NCI-H446 treated with DMSO at 0.1 percent for 48 hours (cell line): ENCODE measurements at regions not wholly inside any gene's neighbourhood (a gene's known extent, or its start where the extent isn't known, plus 50 kb on each side); places are given as distances from the start of the nearest gene placed in this dataset.

ENCODE experiments used
- DNase-seq: peaks from one replicate; lab custom pipeline; 2025; lab: John Stamatoyannopoulos, UW

DNA sequence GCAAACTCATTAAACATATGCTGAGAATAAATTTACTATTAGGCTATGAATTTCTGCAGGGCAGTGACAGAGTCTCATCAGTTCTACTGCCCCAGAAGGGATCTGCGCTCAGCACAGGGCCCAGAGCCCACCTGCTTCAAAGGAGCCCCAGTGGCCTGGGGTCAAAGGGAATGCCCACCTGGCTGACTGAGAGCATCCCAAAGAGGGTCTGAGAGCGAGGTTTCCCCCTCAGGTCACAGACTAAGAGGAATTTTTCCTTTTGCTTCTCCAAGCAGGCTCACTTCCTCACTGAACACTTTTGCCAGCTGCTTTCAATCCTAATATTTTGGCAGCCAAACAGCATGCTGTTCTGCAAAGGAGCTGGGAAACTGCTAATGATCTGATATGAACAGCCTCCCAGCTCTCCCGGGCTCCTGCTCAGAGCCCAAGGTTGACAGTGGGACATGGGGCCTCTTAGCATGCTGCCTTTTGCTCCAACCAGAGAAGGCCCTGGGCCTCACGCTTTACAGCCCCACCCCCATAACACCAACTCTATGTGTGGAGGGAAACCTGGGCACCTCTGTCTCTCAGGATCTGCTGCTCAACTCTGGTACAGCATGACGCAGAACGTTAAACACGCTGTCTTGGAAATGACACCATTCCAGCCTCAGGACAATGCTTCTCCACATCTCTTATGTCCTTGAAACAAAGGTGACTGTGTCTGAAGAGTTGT is 70.7 kb upstream of the SYT6 start:
- peak; percentile 57 for DNase-seq

DNA sequence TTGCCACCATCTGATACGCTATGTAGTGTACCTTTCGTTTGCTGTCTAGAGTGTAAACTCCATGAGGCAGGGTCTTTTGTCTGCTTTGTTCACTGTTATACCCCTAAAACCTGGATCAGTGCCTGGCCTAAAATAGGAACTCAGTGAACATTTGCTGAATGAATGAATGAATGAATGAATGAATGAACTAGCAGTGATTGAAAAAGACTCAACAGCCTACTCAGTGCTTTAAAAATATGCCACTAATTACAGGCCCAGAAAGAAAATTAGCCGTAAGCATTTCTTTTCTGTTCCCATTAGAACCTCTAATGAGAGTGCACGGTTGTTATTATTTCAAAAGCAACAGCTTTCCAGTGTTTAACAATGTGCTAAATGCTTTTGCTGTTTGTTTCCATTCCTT is 69.3 kb upstream of the SYT6 start:
- DNase-seq, result no peak

DNA sequence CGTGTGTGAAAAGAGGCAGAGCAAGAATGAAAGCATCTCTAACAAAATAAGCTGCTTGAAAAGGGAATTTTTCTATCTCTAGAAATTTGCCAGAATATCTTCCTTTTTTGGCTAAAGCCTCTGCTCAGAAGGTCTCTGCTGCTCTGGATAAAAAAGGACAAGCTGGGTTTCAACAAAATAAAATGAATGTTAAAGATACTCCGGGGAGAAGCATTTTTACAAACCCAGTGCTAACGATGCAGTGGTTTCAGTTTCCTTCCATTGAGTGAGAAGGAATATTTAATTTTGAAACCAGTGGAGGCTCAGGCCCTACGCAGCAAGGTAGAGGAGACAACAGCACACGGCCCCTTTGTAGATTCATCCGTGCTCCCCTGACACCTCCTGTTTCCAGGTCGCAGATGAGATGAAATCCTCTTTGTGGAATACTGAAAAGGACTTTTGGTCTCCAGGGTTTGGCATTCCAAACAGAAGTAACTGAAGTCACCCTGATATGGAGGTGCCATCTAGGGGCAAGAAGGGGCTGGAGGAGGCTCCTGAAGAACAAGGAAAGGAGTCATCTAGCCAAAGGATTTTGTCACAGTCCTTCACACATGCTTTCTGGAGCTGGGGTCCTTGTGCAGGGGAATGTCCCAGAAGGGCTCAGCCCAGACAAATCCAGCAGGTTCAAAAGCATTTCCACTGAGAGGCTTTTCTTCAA is 65.7 kb upstream of the SYT6 start:
- no peak for DNase-seq

DNA sequence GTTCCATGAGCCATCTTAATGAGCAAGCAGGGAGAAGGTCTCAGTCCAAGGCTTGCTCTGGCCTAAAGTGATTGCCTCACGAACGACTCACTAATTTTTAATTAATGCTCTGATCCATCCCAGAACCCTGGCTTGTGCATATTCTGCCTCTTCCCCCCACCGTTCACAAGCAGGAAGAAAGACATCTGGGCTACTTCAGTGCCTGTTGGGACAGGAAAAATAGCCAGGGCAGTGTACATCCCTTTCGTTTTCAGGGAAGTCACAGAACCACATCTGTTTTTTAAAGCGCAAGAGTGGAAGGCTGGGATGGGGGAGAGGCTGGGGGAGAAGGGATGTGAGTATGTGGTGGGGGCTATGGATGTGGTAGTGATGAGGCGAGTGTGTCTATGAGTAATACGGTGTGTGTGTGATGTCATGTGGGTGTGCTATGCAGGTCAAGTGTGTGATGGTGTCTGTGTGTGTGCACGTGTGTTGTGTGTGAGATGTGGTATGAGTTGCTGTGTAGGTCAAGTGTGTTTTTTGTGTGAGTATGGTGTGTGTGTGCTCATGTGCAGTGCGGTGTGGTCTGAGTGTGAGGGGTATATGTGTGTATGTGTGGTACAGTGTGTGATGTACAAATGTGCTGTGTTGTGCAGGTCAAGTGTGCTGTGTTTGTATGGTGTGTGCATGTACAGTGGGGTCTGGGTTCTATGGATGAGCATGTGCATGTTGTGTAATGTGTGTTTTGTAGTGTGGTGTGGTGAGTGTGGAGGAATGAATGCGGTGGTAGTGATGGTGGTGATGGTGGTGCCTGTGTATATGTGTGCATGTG is 64.9 kb upstream of the SYT6 start:
- DNase-seq, result peak; percentile 19

DNA sequence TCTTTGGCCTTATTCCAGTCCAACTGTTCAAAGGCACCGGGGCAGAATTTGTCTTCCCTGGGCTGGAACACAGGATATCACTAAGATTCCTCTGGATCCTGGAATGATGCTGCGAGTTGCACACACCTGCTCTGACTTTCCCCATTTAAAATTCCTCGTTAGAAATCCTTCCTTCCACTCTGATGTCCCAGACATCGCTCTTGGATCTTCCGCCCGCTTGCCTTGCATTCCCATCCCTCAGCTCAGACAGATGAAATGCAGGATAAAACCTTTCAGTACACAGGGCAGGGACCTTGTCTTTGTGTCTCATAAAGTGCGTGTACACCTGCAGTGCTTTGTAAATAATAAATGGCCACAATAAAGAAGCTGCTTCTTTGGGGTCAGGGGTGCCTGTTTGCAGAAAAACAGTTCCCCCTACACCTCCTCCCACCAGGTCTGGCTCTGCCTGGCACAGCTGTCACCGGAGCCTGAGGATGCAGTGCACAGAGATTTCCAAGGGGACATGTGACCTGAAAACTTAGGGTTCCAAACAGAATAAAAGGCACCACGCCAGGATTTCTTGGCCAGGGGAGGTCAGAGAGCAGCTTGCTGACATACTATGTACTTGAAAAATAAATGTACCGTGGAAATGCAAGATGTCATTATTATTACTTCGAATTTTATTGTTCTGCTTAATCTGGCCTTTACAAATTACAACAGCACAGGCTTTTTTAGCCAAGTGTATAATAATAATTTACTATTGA is 62.9 kb upstream of the SYT6 start:
- DNase-seq, result peak; percentile 96

DNA sequence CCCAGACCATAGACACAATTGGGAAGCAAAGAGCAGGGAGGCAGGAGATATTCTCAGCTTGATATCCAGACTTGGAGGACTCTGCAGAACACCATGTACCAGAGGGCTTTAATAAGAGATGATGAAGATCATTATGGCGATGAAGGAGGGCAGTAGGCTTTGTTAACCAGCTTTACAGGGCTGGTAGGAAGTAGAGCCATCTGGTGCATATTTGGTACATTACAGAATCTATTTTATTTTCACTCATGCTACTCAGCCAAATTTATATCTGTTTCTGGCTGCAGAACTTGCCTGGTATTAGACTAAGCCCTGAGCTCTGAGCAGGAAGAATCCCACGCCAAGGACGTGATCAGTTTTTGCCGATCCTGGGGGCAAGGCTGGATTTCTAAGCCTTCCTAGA is 61.8 kb upstream of the SYT6 start:
- DNase-seq, result peak; percentile 83

DNA sequence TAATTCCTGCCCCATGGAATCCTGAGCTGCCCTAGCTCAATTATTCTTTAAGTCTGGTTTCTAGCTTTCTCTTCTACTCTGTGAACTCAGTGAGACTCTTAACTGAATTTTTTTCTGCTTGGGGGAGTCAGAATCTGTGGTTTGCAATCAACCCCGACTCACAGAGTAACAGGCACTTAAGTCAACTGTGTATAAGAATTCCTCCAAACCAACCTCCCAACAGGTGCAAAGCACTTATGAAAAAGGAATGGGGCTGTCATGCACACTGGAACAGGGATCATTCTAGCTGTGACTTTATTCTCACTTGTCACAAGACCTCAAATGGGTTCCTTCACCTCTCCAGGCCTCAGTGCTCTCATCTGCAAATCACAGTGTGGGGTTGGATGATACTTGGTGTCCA is 60.3 kb upstream of the SYT6 start:
- DNase-seq, result no peak

DNA sequence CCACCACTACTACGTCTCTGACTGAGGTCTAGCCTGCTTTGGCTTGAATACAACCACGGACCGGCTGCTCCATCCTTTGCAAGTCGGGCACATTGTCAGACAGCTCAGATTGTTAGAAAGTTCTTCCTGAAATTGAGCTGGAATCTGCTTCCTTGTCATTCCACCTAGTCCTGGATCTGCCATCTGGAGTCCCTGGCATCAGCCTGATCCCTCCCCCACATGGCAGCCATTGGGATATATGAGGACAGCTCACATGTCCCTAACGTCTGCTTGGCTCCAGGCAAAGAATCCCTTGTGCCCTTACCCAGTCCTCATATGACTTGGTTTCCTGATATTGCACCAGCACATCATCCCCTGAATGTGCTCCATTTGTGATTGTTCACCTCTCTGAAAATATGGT is 56.3 kb upstream of the SYT6 start:
- DNase-seq, result peak; percentile 48

DNA sequence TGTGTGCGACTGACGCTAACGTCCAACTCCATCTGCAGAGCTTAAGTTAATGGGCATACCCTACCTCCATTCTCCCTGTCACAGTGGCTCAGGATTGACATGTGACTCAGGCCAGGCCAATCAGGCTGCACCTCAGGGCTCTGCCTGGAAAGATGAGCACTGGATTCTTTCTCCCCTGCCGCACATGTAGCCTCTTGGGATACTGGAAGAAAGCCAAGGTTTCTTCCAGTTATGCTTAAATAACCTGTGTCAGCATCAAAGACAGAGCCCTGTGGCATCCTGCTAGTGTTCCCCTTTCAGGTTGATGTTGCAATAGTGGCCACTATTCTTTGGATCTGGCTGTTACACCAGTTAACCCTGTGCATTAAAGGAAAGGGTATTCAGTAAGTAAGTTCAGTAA is 55.0 kb upstream of the SYT6 start:
- DNase-seq, result no peak

DNA sequence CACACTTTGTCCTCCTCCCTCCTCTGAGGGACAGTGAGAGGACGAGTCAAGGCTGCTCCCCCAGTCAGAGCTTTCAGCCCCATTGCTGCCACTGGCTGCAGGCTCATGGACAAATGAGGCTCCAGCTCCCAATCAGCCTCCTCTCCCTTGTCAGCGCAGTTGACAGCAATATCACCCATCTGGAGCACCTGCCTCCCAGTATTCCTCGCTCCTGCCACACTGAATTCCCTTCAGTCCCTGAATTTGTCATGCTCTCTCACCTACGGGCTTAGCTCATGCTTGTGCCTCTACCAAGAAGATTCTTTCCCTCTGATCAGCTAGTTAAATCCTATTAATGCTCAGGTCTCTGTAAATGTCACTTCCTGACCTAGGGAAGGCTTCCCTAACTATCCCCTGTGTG is 54.4 kb upstream of the SYT6 start:
- no peak for DNase-seq

DNA sequence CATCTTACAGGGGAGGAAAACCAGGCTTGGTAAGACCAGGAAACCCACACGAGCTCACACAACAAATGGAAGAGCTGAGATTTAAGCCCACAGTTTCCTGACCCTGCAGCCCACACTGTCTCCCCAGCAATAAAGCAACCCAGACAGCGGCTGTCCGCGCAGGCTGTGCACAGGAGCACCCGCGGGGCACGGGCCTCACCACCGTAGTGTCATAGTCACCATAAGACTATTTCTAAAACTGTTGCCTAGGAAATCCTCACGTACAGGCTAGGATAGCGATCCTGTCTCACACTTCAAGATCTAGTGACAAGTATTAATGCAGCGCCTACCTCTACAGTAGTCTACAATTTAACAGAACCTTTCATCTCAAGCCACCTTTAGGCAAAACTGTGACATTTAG is 54.0 kb upstream of the SYT6 start:
- no peak for DNase-seq

DNA sequence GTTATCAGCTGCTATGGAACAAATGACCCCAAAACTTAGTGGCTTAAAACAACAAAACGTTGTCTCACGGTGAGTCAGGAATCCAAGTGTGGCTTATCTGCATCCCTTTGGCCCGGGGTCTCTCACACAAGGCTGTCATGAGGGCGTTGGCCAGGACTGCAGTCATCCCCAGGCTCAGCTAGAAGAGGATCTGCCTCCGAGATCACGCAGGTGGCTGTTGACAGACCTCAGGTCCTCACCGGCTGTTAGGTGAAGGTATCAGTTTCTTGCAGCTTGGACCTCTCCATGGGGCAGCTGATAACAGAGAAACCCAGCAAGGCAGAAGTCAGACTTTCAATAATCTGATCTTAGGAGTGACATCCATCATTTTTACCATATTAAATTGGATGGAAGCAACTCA is 52.7 kb upstream of the SYT6 start:
- no peak for DNase-seq

DNA sequence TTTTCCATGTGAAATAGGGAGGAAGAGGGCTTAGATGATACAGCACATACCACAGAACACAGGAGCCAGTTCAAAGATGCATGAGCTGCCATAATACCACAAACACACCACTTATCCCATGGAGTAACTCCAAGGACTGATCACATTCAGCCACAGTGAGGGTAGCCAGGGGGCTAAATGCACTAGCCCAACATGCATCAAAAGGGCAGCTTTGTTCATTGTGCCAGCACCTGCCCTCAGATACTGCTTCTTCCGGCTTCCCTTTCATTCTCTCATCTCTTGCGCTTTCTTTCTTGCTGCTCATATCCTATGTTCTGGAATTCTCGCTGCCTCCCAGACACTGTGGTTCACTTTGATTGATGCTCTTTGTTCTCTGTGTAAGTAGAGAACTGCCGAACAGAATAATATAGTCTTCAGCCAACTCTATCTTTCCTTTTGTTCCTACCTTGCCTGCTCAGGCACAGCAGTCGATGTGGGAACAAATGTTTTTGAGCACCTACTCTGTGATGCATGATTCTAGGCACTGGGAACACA is 50.0 kb upstream of the SYT6 start:
- DNase-seq, result no peak
